ENCODE measurements at regions not wholly inside any gene's neighbourhood (a gene's known extent, or its start where the extent isn't known, plus 50 kb on each side); places are given as distances from the start of the nearest gene placed in this dataset.

DNA sequence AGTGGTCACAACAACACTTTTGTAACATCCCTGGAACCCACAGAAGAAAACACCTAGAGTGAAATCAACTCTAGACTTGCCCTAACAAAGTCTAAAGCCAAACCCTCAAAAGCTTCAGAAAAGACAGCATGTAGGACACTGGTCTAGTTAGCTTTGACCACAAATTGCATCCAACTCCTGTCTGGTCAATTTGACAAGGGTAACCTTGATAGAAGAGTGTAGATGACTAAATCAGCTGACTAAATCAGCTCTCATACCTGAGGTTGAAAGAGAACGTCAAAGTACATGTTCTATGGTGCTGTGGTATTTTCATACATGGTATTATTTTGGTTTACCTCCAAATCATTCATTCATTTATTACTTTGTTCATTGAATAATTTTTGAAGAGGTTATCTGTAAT is 272.8 kb downstream of the KLF5 start:
- ChIA-PET POLR2A (interaction anchor here (0.5 to 2.7 kb wide), 8 partner anchors 8 to 275 kb away, joined by 3 to 14 read pairs (median 4); partner anchors contain the start of gene KLF5), CTCF (interaction anchor here (1.2 to 1.7 kb wide), 2 partner anchors 86 to 250 kb away, joined by 3 to 4 read pairs; no protein-coding TSS in a partner anchor)
- TF ChIP-seq, protein P1, sequence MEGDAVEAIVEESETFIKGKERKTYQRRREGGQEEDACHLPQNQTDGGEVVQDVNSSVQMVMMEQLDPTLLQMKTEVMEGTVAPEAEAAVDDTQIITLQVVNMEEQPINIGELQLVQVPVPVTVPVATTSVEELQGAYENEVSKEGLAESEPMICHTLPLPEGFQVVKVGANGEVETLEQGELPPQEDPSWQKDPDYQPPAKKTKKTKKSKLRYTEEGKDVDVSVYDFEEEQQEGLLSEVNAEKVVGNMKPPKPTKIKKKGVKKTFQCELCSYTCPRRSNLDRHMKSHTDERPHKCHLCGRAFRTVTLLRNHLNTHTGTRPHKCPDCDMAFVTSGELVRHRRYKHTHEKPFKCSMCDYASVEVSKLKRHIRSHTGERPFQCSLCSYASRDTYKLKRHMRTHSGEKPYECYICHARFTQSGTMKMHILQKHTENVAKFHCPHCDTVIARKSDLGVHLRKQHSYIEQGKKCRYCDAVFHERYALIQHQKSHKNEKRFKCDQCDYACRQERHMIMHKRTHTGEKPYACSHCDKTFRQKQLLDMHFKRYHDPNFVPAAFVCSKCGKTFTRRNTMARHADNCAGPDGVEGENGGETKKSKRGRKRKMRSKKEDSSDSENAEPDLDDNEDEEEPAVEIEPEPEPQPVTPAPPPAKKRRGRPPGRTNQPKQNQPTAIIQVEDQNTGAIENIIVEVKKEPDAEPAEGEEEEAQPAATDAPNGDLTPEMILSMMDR (IDR thresholded peaks at IDR 0.05; ENCODE audit: unreplicated experiment): no peak
- no TSS peak for BruUV-seq (replicated peaks)
- Mint-ChIP-seq H3K4me3 (ENCODE audit: unreplicated experiment) (no peak overlapping the region), H3K27ac (ENCODE audit: low read depth, unreplicated experiment) (peak overlapping the region; percentile 78), H3K27me3 (ENCODE audit: insufficient read depth, unreplicated experiment) (no peaks in the 10 kb centered on the region), H3K36me3 (ENCODE audit: insufficient read depth, unreplicated experiment) (peaks cover 7% of the 10 kb centered on the region), H3K9me3 (ENCODE audit: unreplicated experiment) (no peaks in the 10 kb centered on the region), H3K4me1 (ENCODE audit: insufficient read depth, unreplicated experiment) (peaks cover 30% of the 10 kb centered on the region)
- DNase-seq (ENCODE audit: unreplicated experiment): no peak
- intact Hi-C loops (cut with micrococcal nuclease): loop anchor here (10.0 kb wide), 1 partner anchor 487 kb away; no protein-coding TSS in a partner anchor

DNA sequence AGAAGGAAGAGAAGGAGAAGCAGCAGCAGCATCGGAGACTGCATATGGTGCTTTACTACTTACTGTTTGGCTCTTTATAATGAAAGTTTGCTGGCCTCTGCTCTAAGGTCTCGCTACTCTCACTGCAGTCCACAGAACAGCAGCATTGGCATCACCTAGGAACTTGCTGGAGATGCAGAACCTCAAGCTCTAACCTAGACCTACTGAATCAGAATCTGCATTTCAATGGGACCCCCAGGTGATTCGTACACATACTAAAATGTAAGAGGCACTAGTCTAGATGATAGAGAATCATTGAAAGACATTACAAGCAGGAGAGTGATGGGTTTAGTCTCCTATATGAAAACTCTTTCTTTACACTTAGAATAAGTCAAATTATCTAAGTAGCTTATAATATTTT is 270.6 kb downstream of the KLF5 start:
- ChIA-PET POLR2A (interaction anchor here (0.9 to 1.7 kb wide), 4 partner anchors 37 to 271 kb away, joined by 3 to 10 read pairs (median 4); partner anchors contain the start of gene KLF5), CTCF (interaction anchor here (0.7 to 1.3 kb wide), 3 partner anchors 9 to 98 kb away, joined by 3 read pairs; no protein-coding TSS in a partner anchor)
- H3K9me3 Mint-ChIP-seq (ENCODE audit: unreplicated experiment): no peaks in the 10 kb centered on the region
- no peaks in the 10 kb centered on the region for H3K27me3 Mint-ChIP-seq (ENCODE audit: insufficient read depth, unreplicated experiment)
- DNase-seq (ENCODE audit: unreplicated experiment): no peak
- no peak overlapping the region for H3K4me3 Mint-ChIP-seq (ENCODE audit: unreplicated experiment)
- BruUV-seq (replicated peaks): no TSS peak
- TF ChIP-seq, protein P1 (IDR thresholded peaks at IDR 0.05; ENCODE audit: unreplicated experiment): no peak
- intact Hi-C loops (cut with micrococcal nuclease): no loop called here
- H3K4me1 Mint-ChIP-seq (ENCODE audit: insufficient read depth, unreplicated experiment): peaks cover 22% of the 10 kb centered on the region
- no peak overlapping the region for H3K27ac Mint-ChIP-seq (ENCODE audit: low read depth, unreplicated experiment)
- no peaks in the 10 kb centered on the region for H3K36me3 Mint-ChIP-seq (ENCODE audit: insufficient read depth, unreplicated experiment)

DNA sequence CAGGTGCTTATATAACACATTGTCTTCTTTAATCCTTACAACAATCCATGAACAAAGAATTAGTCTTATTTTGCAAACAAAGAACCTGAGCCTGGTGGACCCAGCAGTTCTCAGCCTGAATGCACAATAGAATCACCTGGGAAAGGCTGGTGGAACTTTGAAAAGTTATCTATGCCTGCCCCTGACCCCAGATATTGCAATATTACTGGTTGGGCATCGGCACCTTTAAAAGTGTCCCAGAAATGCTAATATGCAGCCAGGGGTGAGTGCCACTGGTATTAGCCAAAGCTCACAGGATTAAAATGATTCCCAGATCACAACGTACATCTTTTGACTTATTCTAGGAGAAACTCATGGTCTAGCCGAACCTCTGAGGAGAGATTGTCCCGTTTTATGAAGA is 268.8 kb downstream of the KLF5 start:
- Mint-ChIP-seq H3K4me1 (ENCODE audit: insufficient read depth, unreplicated experiment) (peaks cover 18% of the 10 kb centered on the region), H3K9me3 (ENCODE audit: unreplicated experiment) (no peaks in the 10 kb centered on the region), H3K27ac (ENCODE audit: low read depth, unreplicated experiment) (no peak overlapping the region), H3K27me3 (ENCODE audit: insufficient read depth, unreplicated experiment) (no peaks in the 10 kb centered on the region), H3K4me3 (ENCODE audit: unreplicated experiment) (no peak overlapping the region), H3K36me3 (ENCODE audit: insufficient read depth, unreplicated experiment) (no peaks in the 10 kb centered on the region)
- no TSS peak for BruUV-seq (replicated peaks)
- no peak for DNase-seq (ENCODE audit: unreplicated experiment)
- ChIA-PET POLR2A (interaction anchor here (0.7 to 2.4 kb wide), 6 partner anchors 10 to 271 kb away, joined by 4 to 8 read pairs (median 6); partner anchors contain the start of gene KLF5), CTCF (interaction anchor here (0.6 kb wide), 1 partner anchor 231 kb away, joined by 3 read pairs; no protein-coding TSS in a partner anchor)
- TF ChIP-seq, protein P1 (IDR thresholded peaks at IDR 0.05; ENCODE audit: unreplicated experiment): no peak
- intact Hi-C loops (cut with micrococcal nuclease): no loop called here

DNA sequence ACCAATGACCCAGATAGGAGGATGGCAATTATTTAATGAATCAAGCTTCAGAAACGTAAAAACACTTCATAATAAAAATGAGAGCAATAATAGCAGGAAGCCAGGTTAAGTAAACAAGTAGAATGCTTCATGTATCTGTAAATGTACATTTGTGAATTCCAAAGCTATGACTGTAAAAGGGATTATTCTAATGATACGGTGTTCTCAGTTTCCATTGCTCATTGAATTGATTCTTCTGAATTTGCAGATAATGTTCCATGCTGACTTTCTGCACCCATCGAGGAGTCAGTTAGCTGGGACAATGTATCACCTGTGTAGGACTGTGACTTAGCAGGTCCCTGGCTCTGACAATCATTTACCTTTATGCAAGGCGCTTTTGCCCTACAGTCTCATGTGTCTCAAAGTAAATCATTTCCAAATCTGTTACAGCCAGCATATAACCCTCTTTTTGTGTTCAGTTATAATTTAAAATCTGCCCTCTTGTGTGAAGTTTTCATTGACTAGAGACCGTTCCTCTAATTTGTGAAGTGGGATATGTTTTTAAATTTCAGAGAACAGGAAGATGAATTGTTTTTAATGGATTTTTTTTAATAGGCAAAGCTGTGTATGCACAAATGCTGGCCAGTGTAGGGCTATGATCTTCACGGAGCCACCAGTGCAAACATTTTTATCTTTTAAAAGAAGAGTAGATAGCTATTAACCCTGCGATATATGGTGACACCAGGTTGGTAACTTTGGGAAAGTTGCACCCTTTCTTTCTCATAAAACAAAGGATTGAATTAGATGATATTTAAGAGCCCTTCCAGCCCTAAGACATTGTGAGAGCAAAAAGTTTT is 267.1 kb downstream of the KLF5 start:
- POLR2A ChIA-PET: interaction anchor here (0.6 to 2.4 kb wide), 18 partner anchors 9 to 374 kb away, joined by 3 to 8 read pairs (median 4); partner anchors contain the start of gene KLF5
- no TSS peak for BruUV-seq (replicated peaks)
- H3K27ac Mint-ChIP-seq (ENCODE audit: low read depth, unreplicated experiment): peak overlapping the region; percentile 59

More for the DNA sequence above, 267.1 kb downstream of the KLF5 start:
- peak; percentile 6 for DNase-seq (ENCODE audit: unreplicated experiment)
- intact Hi-C loops (cut with micrococcal nuclease): no loop called here
- Mint-ChIP-seq H3K4me1 (ENCODE audit: insufficient read depth, unreplicated experiment) (peaks cover 18% of the 10 kb centered on the region), H3K36me3 (ENCODE audit: insufficient read depth, unreplicated experiment) (no peaks in the 10 kb centered on the region), H3K9me3 (ENCODE audit: unreplicated experiment) (no peaks in the 10 kb centered on the region), H3K27me3 (ENCODE audit: insufficient read depth, unreplicated experiment) (no peaks in the 10 kb centered on the region), H3K4me3 (ENCODE audit: unreplicated experiment) (no peak overlapping the region)
- CTCF ChIA-PET: interaction anchor here (0.7 kb wide), 2 partner anchors 71 to 73 kb away, joined by 3 read pairs; no protein-coding TSS in a partner anchor
- TF ChIP-seq, protein P1 (IDR thresholded peaks at IDR 0.05; ENCODE audit: unreplicated experiment): no peak
